SK-N-SH treated with all-trans-retinoic acid at 6 μM for 48 hours (cell line): ENCODE measurements at regions not wholly inside any gene's neighbourhood (a gene's known extent, or its start where the extent isn't known, plus 50 kb on each side); places are given as distances from the start of the nearest gene placed in this dataset.

ENCODE experiments used
- ARNTL ChIP-seq: fragments of 450-650 bp; formaldehyde crosslinking; IDR thresholded peaks from 2 replicates; pipeline ENCODE4 v1.5.0; 2020; ENCODE audit warnings: low read depth, mild to moderate bottlenecking, moderate library complexity, borderline replicate concordance
- ISL1 ChIP-seq: fragments of 250-450 bp; sonication (Bioruptor Pico); IDR thresholded peaks from 2 replicates; pipeline ENCODE4 v2.1.2; 2022; ENCODE audit warnings: mild to moderate bottlenecking, moderate library complexity
- OSR1 ChIP-seq: fragments of 250-450 bp; sonication (Bioruptor Pico); IDR thresholded peaks from 2 replicates; pipeline ENCODE4 v1.8.0; 2022; ENCODE audit warnings: moderate library complexity, mild to moderate bottlenecking, inconsistent platforms
- PATZ1 ChIP-seq: fragments of 250-450 bp; sonication (Bioruptor Pico); IDR thresholded peaks from 2 replicates; pipeline ENCODE4 v1.8.0; 2020; ENCODE audit warnings: mild to moderate bottlenecking, moderate library complexity, borderline replicate concordance
- SNAI2 ChIP-seq: fragments of 250-450 bp; sonication (Bioruptor Pico); IDR thresholded peaks from 2 replicates; pipeline ENCODE4 v1.5.0; 2020; ENCODE audit warnings: mild to moderate bottlenecking, moderate library complexity
- TCF4 ChIP-seq: fragments of 250-450 bp; sonication (Bioruptor Pico); IDR thresholded peaks from 2 replicates; pipeline ENCODE4 v1.8.0; 2021; ENCODE audit warnings: mild to moderate bottlenecking, moderate library complexity, borderline replicate concordance
- ZC3H10 ChIP-seq: fragments of 250-450 bp; sonication (Bioruptor Pico); IDR thresholded peaks from 2 replicates; pipeline ENCODE4 v1.5.1; 2021; ENCODE audit warnings: mild to moderate bottlenecking, moderate library complexity
- ZFP30 ChIP-seq: fragments of 450-650 bp; formaldehyde crosslinking; IDR thresholded peaks from 2 replicates; pipeline ENCODE4 v1.5.0; 2022; ENCODE audit warnings: mild to moderate bottlenecking, moderate library complexity
- TF ChIP-seq, protein P1 (sequence below): fragments of 250-450 bp; sonication (Bioruptor Pico); IDR thresholded peaks from 2 replicates; pipeline ENCODE4 v1.8.0; 2021; ENCODE audit warnings: low read depth, mild to moderate bottlenecking, moderate library complexity, borderline replicate concordance
- TF ChIP-seq, protein P2 (sequence below): fragments of 250-450 bp; sonication (Bioruptor Pico); IDR thresholded peaks from 2 replicates; pipeline ENCODE4 v1.5.1; 2020; ENCODE audit warnings: low read depth, mild to moderate bottlenecking, moderate library complexity
- TF ChIP-seq, protein P3 (sequence below): fragments of 250-450 bp; sonication (Bioruptor Pico); IDR thresholded peaks from 2 replicates; pipeline ENCODE4 v1.5.1; 2021; ENCODE audit warnings: mild to moderate bottlenecking, moderate library complexity
- TF ChIP-seq, protein P4 (sequence below): fragments of 250-450 bp; sonication (Bioruptor Pico); IDR thresholded peaks from 2 replicates; pipeline ENCODE4 v1.5.0; 2020; ENCODE audit warnings: mild to moderate bottlenecking, moderate library complexity

DNA sequence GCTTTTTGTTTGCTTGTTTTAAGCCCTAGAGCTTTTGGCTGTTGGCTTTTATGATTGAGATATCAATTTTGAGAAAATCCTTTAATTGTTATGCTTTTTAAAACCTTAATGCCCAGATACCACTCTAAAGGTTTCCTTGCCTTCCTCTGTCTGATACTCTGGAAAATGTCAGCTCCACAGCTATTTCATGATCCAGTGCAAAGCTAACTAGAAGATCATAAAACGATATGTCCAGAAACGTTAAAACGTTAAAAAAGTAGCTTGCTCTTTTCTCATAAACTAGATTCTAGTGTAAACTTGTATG lies 189.5 kb upstream of the TENT5A start:
- TF ChIP-seq OSR1 (CRISPR knock-in tag) (no peak), ARNTL (no peak), ZFP30 (CRISPR knock-in tag) (no peak), TCF4 (CRISPR knock-in tag) (no peak), ISL1 (no peak), SNAI2 (CRISPR knock-in tag) (no peak), PATZ1 (CRISPR knock-in tag) (no peak), ZC3H10 (CRISPR knock-in tag) (no peak)
- TF ChIP-seq, protein P1, sequence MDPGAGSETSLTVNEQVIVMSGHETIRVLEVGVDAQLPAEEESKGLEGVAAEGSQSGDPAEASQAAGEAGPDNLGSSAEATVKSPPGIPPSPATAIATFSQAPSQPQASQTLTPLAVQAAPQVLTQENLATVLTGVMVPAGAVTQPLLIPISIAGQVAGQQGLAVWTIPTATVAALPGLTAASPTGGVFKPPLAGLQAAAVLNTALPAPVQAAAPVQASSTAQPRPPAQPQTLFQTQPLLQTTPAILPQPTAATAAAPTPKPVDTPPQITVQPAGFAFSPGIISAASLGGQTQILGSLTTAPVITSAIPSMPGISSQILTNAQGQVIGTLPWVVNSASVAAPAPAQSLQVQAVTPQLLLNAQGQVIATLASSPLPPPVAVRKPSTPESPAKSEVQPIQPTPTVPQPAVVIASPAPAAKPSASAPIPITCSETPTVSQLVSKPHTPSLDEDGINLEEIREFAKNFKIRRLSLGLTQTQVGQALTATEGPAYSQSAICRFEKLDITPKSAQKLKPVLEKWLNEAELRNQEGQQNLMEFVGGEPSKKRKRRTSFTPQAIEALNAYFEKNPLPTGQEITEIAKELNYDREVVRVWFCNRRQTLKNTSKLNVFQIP (CRISPR knock-in tag) = no peak
- TF ChIP-seq, protein P2, sequence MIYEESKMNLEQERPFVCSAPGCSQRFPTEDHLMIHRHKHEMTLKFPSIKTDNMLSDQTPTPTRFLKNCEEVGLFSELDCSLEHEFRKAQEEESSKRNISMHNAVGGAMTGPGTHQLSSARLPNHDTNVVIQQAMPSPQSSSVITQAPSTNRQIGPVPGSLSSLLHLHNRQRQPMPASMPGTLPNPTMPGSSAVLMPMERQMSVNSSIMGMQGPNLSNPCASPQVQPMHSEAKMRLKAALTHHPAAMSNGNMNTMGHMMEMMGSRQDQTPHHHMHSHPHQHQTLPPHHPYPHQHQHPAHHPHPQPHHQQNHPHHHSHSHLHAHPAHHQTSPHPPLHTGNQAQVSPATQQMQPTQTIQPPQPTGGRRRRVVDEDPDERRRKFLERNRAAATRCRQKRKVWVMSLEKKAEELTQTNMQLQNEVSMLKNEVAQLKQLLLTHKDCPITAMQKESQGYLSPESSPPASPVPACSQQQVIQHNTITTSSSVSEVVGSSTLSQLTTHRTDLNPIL (CRISPR knock-in tag) = no peak
- TF ChIP-seq, protein P3, sequence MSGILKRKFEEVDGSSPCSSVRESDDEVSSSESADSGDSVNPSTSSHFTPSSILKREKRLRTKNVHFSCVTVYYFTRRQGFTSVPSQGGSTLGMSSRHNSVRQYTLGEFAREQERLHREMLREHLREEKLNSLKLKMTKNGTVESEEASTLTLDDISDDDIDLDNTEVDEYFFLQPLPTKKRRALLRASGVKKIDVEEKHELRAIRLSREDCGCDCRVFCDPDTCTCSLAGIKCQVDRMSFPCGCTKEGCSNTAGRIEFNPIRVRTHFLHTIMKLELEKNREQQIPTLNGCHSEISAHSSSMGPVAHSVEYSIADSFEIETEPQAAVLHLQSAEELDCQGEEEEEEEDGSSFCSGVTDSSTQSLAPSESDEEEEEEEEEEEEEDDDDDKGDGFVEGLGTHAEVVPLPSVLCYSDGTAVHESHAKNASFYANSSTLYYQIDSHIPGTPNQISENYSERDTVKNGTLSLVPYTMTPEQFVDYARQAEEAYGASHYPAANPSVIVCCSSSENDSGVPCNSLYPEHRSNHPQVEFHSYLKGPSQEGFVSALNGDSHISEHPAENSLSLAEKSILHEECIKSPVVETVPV (CRISPR knock-in tag) = no peak
- TF ChIP-seq, protein P4, sequence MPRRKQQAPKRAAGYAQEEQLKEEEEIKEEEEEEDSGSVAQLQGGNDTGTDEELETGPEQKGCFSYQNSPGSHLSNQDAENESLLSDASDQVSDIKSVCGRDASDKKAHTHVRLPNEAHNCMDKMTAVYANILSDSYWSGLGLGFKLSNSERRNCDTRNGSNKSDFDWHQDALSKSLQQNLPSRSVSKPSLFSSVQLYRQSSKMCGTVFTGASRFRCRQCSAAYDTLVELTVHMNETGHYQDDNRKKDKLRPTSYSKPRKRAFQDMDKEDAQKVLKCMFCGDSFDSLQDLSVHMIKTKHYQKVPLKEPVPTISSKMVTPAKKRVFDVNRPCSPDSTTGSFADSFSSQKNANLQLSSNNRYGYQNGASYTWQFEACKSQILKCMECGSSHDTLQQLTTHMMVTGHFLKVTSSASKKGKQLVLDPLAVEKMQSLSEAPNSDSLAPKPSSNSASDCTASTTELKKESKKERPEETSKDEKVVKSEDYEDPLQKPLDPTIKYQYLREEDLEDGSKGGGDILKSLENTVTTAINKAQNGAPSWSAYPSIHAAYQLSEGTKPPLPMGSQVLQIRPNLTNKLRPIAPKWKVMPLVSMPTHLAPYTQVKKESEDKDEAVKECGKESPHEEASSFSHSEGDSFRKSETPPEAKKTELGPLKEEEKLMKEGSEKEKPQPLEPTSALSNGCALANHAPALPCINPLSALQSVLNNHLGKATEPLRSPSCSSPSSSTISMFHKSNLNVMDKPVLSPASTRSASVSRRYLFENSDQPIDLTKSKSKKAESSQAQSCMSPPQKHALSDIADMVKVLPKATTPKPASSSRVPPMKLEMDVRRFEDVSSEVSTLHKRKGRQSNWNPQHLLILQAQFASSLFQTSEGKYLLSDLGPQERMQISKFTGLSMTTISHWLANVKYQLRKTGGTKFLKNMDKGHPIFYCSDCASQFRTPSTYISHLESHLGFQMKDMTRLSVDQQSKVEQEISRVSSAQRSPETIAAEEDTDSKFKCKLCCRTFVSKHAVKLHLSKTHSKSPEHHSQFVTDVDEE (CRISPR knock-in tag) = no peak
